ENCODE measurements at regions not wholly inside any gene's neighbourhood (a gene's known extent, or its start where the extent isn't known, plus 50 kb on each side); places are given as distances from the start of the nearest gene placed in this dataset.

DNA sequence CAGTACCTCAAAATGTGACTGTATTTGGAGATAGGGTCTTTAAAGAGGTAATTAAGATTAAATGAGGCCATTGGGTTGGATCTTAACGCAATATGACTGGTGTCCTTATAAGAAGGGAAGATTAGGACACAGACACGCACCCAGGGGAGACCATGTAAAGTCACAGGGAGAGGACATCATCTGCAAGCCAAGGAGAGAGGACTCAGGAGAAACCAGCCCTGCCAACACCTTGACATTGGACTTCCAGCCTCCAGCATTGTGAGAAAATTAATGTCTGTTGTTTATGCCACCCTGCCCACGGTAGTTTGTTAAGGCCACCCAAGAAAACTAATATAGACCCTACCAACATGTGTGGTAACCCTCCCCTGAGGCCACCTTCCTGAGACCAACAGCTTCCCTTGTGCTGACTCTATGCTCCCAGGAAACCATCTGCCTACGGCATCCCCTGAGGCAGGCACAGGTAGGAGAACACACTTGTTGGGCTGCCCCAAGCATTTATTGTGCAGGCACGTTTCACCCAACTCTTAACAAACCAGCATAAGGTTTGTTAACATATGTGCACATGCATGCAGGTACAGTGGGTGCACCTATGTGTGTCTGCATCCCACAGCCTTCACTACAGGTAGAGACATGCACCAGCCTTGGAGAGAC lies 161.5 kb upstream of the AGAP1 start:
- Histone ChIP-seq H3K36me3 (ENCODE audit: control insufficient read depth, insufficient read depth, low read length) (no peaks in the 10 kb centered on the region), H4K20me1 (ENCODE audit: control insufficient read depth, extremely low read depth, insufficient read depth, low read length) (no peaks in the 10 kb centered on the region)
- TF ChIP-seq, protein P1, sequence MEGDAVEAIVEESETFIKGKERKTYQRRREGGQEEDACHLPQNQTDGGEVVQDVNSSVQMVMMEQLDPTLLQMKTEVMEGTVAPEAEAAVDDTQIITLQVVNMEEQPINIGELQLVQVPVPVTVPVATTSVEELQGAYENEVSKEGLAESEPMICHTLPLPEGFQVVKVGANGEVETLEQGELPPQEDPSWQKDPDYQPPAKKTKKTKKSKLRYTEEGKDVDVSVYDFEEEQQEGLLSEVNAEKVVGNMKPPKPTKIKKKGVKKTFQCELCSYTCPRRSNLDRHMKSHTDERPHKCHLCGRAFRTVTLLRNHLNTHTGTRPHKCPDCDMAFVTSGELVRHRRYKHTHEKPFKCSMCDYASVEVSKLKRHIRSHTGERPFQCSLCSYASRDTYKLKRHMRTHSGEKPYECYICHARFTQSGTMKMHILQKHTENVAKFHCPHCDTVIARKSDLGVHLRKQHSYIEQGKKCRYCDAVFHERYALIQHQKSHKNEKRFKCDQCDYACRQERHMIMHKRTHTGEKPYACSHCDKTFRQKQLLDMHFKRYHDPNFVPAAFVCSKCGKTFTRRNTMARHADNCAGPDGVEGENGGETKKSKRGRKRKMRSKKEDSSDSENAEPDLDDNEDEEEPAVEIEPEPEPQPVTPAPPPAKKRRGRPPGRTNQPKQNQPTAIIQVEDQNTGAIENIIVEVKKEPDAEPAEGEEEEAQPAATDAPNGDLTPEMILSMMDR (conservative IDR thresholded peaks at IDR 0.05 in 1 of 2, IDR thresholded peaks at IDR 0.05 in 1 of 2; ENCODE audit: low read depth in 1 of 2, low read length in 2 of 2) = no peak
- TF ChIP-seq EZH2 (IDR thresholded peaks at IDR 0.05; ENCODE audit: low read length, missing control alignments) = no peak

DNA sequence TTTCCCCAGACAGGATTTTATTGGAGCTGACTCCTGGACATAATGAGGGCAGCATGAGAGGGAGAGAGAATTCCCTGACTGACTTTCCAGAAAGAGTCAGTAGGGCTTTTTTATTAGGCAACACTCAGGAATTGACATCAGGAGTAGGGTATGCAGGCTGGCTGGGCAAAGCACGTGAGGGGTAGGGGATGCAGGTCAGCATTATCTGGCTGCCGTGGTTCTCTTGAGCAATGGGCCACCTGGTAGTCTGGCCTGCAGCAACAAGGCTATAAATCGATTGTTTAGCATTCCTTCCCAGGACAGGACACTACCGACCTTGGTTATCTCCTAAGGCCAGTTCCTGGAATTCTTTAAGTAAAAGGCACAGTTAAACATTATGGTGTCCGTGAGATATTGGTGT lies 160.8 kb upstream of the AGAP1 start:
- Histone ChIP-seq H3K4me2 (ENCODE audit: extremely low read depth, insufficient read depth, low read length) (no peak overlapping the region), H3K36me3 (ENCODE audit: control insufficient read depth, insufficient read depth, low read length) (no peaks in the 10 kb centered on the region), H2AFZ (ENCODE audit: low read length) (no peak overlapping the region), H3K79me2 (ENCODE audit: control insufficient read depth, insufficient read depth, low read length) (no peaks in the 10 kb centered on the region), H3K4me3 (replicated peaks in 1 of 4; ENCODE audit: control extremely low read depth in 1 of 4, insufficient read depth in 1 of 4, low read depth in 3 of 4, low read length in 4 of 4) (no peak overlapping the region), H4K20me1 (ENCODE audit: control insufficient read depth, extremely low read depth, insufficient read depth, low read length) (no peaks in the 10 kb centered on the region), H3K27me3 (ENCODE audit: control insufficient read depth, insufficient read depth, low read length) (no peaks in the 10 kb centered on the region), H3K4me1 (ENCODE audit: control insufficient read depth, extremely low read depth, insufficient read depth, low read length) (no peaks in the 10 kb centered on the region), H3K27ac (ENCODE audit: insufficient read depth, low read length) (no peak overlapping the region), H3K9ac (ENCODE audit: insufficient read depth, low read length) (no peak overlapping the region), H3K9me3 (ENCODE audit: control insufficient read depth, insufficient read depth, low read depth, low read length) (no peaks in the 10 kb centered on the region)
- no peak for DNase-seq (ENCODE audit: low read depth in 2 of 2)
- no peak for TF ChIP-seq EZH2 (IDR thresholded peaks at IDR 0.05; ENCODE audit: low read length, missing control alignments)
- TF ChIP-seq, protein P1 (conservative IDR thresholded peaks at IDR 0.05 in 1 of 2, IDR thresholded peaks at IDR 0.05 in 1 of 2; ENCODE audit: low read depth in 1 of 2, low read length in 2 of 2) = no peak

More for the DNA sequence above, 161.5 kb upstream of the AGAP1 start:
- Histone ChIP-seq H3K79me2 (ENCODE audit: control insufficient read depth, insufficient read depth, low read length) (no peaks in the 10 kb centered on the region), H3K27ac (ENCODE audit: insufficient read depth, low read length) (no peak overlapping the region), H3K9ac (ENCODE audit: insufficient read depth, low read length) (no peak overlapping the region), H2AFZ (ENCODE audit: low read length) (no peak overlapping the region), H3K4me3 (replicated peaks in 1 of 4; ENCODE audit: control extremely low read depth in 1 of 4, insufficient read depth in 1 of 4, low read depth in 3 of 4, low read length in 4 of 4) (no peak overlapping the region), H3K27me3 (ENCODE audit: control insufficient read depth, insufficient read depth, low read length) (no peaks in the 10 kb centered on the region), H3K4me1 (ENCODE audit: control insufficient read depth, extremely low read depth, insufficient read depth, low read length) (no peaks in the 10 kb centered on the region), H3K4me2 (ENCODE audit: extremely low read depth, insufficient read depth, low read length) (no peak overlapping the region), H3K9me3 (ENCODE audit: control insufficient read depth, insufficient read depth, low read depth, low read length) (no peaks in the 10 kb centered on the region)
- DNase-seq (ENCODE audit: low read depth in 2 of 2) = no peak

DNA sequence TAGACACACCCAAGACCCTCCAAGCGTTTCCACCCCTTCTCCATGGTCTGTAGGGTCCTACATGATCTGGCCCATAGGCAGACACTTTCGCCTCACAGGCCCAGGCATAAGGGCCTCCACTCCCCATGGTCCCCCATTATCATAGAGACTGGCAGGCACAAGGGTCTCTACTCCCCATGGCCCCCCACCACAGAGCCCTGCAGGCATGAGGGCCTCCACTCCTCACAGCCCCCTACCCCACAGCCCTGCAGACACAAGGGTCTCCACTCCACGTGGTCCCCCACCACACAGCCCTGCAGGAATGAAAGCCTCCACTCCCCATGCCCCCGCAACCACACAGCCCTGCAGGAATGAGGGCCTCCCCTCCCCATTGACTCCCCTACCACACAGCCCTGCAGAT lies 159.7 kb upstream of the AGAP1 start:
- Histone ChIP-seq H3K27me3 (ENCODE audit: control insufficient read depth, insufficient read depth, low read length) (no peaks in the 10 kb centered on the region), H3K4me2 (ENCODE audit: extremely low read depth, insufficient read depth, low read length) (no peak overlapping the region), H4K20me1 (ENCODE audit: control insufficient read depth, extremely low read depth, insufficient read depth, low read length) (no peaks in the 10 kb centered on the region), H2AFZ (ENCODE audit: low read length) (no peak overlapping the region), H3K4me1 (ENCODE audit: control insufficient read depth, extremely low read depth, insufficient read depth, low read length) (no peaks in the 10 kb centered on the region), H3K4me3 (replicated peaks in 1 of 4; ENCODE audit: control extremely low read depth in 1 of 4, insufficient read depth in 1 of 4, low read depth in 3 of 4, low read length in 4 of 4) (no peak overlapping the region), H3K27ac (ENCODE audit: insufficient read depth, low read length) (no peak overlapping the region), H3K79me2 (ENCODE audit: control insufficient read depth, insufficient read depth, low read length) (no peaks in the 10 kb centered on the region), H3K36me3 (ENCODE audit: control insufficient read depth, insufficient read depth, low read length) (no peaks in the 10 kb centered on the region), H3K9ac (ENCODE audit: insufficient read depth, low read length) (no peak overlapping the region), H3K9me3 (ENCODE audit: control insufficient read depth, insufficient read depth, low read depth, low read length) (no peaks in the 10 kb centered on the region)
- DNase-seq (ENCODE audit: low read depth in 2 of 2) = no peak
- TF ChIP-seq, protein P1 (conservative IDR thresholded peaks at IDR 0.05 in 1 of 2, IDR thresholded peaks at IDR 0.05 in 1 of 2; ENCODE audit: low read depth in 1 of 2, low read length in 2 of 2) = no peak
- no peak for TF ChIP-seq EZH2 (IDR thresholded peaks at IDR 0.05; ENCODE audit: low read length, missing control alignments)

Measured in fibroblast of lung (primary cell).